Trophoblast cell (in vitro differentiated cells and primary cell): ENCODE measurements at regions not wholly inside any gene's neighbourhood (a gene's known extent, or its start where the extent isn't known, plus 50 kb on each side); places are given as distances from the start of the nearest gene placed in this dataset.

Experiments used
- DNase-seq, 2 donors: peaks; one replicate each; pipeline ENCODE4 v3.0.0-alpha.2; 2016
- H2AFZ ChIP-seq: 2 replicates; pipeline ENCODE4 v1.6.1; 2013; ENCODE audit warnings: low read length, moderate library complexity, mild to moderate bottlenecking; ENCODE audit not compliant: insufficient read depth, poor library complexity
- H2AK5ac ChIP-seq: 2 replicates; pipeline ENCODE4 v1.6.1; 2013; ENCODE audit warnings: mild to moderate bottlenecking, low read length
- H2BK120ac ChIP-seq: 2 replicates; pipeline ENCODE4 v1.6.1; 2013; ENCODE audit warnings: low read length, mild to moderate bottlenecking, moderate library complexity; ENCODE audit not compliant: insufficient read depth, poor library complexity
- H2BK12ac ChIP-seq: 2 replicates; pipeline ENCODE4 v1.6.1; 2013; ENCODE audit warnings: mild to moderate bottlenecking, low read length, moderate library complexity
- H2BK5ac ChIP-seq: 2 replicates; pipeline ENCODE4 v1.6.1; 2013; ENCODE audit warnings: low read length, low read depth, moderate library complexity, mild to moderate bottlenecking; ENCODE audit not compliant: poor library complexity
- H3K14ac ChIP-seq: 2 replicates; pipeline ENCODE4 v1.6.1; 2013; ENCODE audit warnings: mild to moderate bottlenecking, low read length
- H3K18ac ChIP-seq: 2 replicates; pipeline ENCODE4 v1.6.1; 2013; ENCODE audit warnings: mild to moderate bottlenecking, low read length
- H3K23ac ChIP-seq: 2 replicates; pipeline ENCODE4 v1.6.1; 2013; ENCODE audit warnings: low read length
- H3K27ac ChIP-seq: 2 replicates; pipeline ENCODE4 v1.5.1; 2013; ENCODE audit warnings: low read depth, mild to moderate bottlenecking, inconsistent platforms, low read length, moderate library complexity
- H3K27me3 ChIP-seq: 2 replicates; pipeline ENCODE4 v1.6.1; 2013; ENCODE audit warnings: inconsistent platforms, mild to moderate bottlenecking, low read length, moderate library complexity; ENCODE audit not compliant: insufficient read depth
- H3K36me3 ChIP-seq, 2 experiments: 1 replicate in 1 of 2; 2 replicates in 1 of 2; pipeline ENCODE4 v1.6.1; 2013; ENCODE audit warnings: low read length in 2 of 2, mild to moderate bottlenecking in 2 of 2, moderate library complexity in 1 of 2; ENCODE audit not compliant: insufficient read depth in 2 of 2, control insufficient read depth in 1 of 2
- H3K4ac ChIP-seq: 2 replicates; pipeline ENCODE4 v1.6.1; 2013; ENCODE audit warnings: low read depth, mild to moderate bottlenecking, low read length, moderate library complexity
- H3K4me1 ChIP-seq, 2 experiments: 1 replicate in 1 of 2; 2 replicates in 1 of 2; pipeline ENCODE4 v1.6.1; 2013; ENCODE audit warnings: low read length in 2 of 2, mild to moderate bottlenecking in 2 of 2, moderate library complexity in 1 of 2; ENCODE audit not compliant: insufficient read depth in 2 of 2, control insufficient read depth in 1 of 2
- H3K4me2 ChIP-seq: 2 replicates; pipeline ENCODE4 v1.6.1; 2013; ENCODE audit warnings: inconsistent platforms, mild to moderate bottlenecking, low read length, moderate library complexity
- H3K4me3 ChIP-seq: 2 replicates; pipeline ENCODE4 v1.5.1; 2013; ENCODE audit warnings: mild to moderate bottlenecking, low read depth, low read length, inconsistent platforms
- H3K79me1 ChIP-seq: one replicate; pipeline ENCODE4 v1.6.1; 2013; ENCODE audit warnings: low read length
- H3K79me2 ChIP-seq: 2 replicates; pipeline ENCODE4 v1.6.1; 2013; ENCODE audit warnings: low read length, mild to moderate bottlenecking; ENCODE audit not compliant: control insufficient read depth, insufficient read depth, poor library complexity
- H3K9ac ChIP-seq: 2 replicates; pipeline ENCODE4 v1.6.1; 2013; ENCODE audit warnings: mild to moderate bottlenecking, low read length
- H3K9me3 ChIP-seq: 2 replicates; pipeline ENCODE4 v1.6.1; 2013; ENCODE audit warnings: low read depth, mild to moderate bottlenecking, control low read depth, inconsistent platforms, low read length; ENCODE audit not compliant: insufficient read depth
- H4K12ac ChIP-seq: 2 replicates; pipeline ENCODE4 v1.6.1; 2013; ENCODE audit warnings: low read depth, mild to moderate bottlenecking, low read length, moderate library complexity
- H4K8ac ChIP-seq: 2 replicates; pipeline ENCODE4 v1.6.1; 2013; ENCODE audit warnings: low read depth, mild to moderate bottlenecking, low read length, moderate library complexity
- H4K91ac ChIP-seq: one replicate; pipeline ENCODE4 v1.6.1; 2013; ENCODE audit warnings: low read depth, mild to moderate bottlenecking, low read length, moderate library complexity
- WGBS: extraction: QIAGEN DNeasy Blood & Tissue Kit; methylation state at CpG from one replicate; pipeline ENCODE4 v1.1.7; 2013; ENCODE audit warnings: missing lambda C conversion rate; ENCODE audit not compliant: insufficient read length, insufficient coverage; ENCODE audit errors: extremely low coverage; 5-methylcytosine and 5-hydroxymethylcytosine counted together

DNA sequence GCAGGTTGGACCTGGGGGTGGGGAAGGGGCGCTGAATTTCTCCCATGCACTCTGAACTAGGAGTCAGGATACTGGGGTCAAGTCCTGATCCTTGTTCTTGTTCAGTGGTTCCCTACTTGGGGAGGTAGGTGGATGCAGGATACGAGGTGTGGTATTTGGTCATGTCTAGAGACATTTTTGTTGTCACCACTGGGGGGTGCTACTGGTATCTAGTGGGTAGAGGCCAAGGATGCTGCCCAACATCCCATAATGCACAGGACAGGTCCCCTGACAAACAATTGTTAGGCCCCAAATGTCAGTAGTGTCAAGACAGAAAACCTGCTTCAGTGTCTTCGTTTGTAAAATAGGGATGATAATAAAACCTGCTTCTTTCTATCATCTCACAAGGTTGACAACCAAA, 259.0 kb upstream of the FOXD3 start:
- Histone ChIP-seq H3K79me1 (no peaks in the 10 kb centered on the region), H3K27ac (no peak overlapping the region), H2BK12ac (no peak overlapping the region), H2AK5ac (no peak overlapping the region), H3K79me2 (no peaks in the 10 kb centered on the region), H3K4ac (no peak overlapping the region), H3K27me3 (no peaks in the 10 kb centered on the region), H3K18ac (no peak overlapping the region), H4K12ac (no peak overlapping the region), H3K9ac (no peak overlapping the region), H2BK120ac (no peak overlapping the region), H3K4me1 (no peaks in the 10 kb centered on the region), H2BK5ac (no peak overlapping the region), H4K91ac (no peak overlapping the region), H3K14ac (no peak overlapping the region), H3K9me3 (no peaks in the 10 kb centered on the region), H3K36me3 (no peaks in the 10 kb centered on the region), H3K4me2 (no peak overlapping the region), H3K4me3 (no peak overlapping the region), H4K8ac (no peak overlapping the region), H2AFZ (no peak overlapping the region), H3K23ac (no peak overlapping the region)
- DNase-seq, result no peak
- WGBS, result no CpG with 5 or more reads among the region's 3 CpGs

DNA sequence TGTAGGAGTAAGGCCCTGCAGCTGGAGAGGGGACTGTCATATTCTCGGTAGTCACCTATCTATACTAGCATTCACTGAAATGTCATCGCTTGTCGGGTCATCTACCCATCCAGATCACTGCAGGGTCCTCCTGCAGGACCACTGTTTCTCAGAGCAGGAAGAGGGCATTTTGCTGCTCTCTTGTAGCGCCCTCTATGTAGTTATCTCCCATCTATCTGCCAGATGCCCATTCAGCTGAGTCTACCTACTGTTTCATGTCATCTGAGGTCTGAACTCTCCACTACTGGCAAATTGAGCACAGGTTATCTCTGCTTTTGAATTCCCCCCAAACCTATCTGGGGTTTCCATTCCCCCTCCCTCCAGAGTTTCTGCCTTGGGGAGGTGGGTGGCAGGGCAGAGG, 258.2 kb upstream of the FOXD3 start:
- Histone ChIP-seq H3K4me1 (no peaks in the 10 kb centered on the region), H2BK5ac (no peak overlapping the region), H3K18ac (no peak overlapping the region), H2AK5ac (no peak overlapping the region), H2BK120ac (no peak overlapping the region), H3K36me3 (no peaks in the 10 kb centered on the region), H3K27me3 (no peaks in the 10 kb centered on the region), H3K4me3 (no peak overlapping the region), H4K8ac (no peak overlapping the region), H2BK12ac (no peak overlapping the region), H3K4me2 (no peak overlapping the region), H3K79me1 (no peaks in the 10 kb centered on the region), H3K14ac (no peak overlapping the region), H3K79me2 (no peaks in the 10 kb centered on the region), H4K12ac (no peak overlapping the region), H3K9me3 (no peaks in the 10 kb centered on the region), H3K9ac (no peak overlapping the region), H3K27ac (no peak overlapping the region), H3K4ac (no peak overlapping the region), H3K23ac (no peak overlapping the region), H4K91ac (no peak overlapping the region), H2AFZ (no peak overlapping the region)
- DNase-seq, result no peak
- no CpG with 5 or more reads among the region's 4 CpGs for WGBS

DNA sequence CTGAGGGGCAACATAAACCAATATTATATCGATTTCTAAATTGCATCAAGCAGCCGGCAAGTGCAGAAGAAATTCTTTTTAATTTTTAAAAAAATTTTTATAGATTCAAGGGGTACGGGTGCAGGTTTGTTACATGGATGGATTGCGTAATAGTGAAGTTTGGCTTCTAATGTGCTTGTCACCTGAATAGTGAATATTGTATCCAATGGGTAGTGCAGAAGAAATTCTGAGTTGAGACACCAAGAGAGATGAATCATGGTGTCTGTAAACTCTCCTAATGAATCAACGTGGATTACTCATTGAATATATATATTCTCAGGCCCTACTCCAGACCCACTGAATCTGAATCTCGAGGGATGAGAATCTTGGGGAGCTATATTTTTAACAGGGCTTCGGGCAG, 253.7 kb upstream of the FOXD3 start:
- no peaks in the 10 kb centered on the region for H3K79me2 ChIP-seq
- no peaks in the 10 kb centered on the region for H3K36me3 ChIP-seq
- H3K4me1 ChIP-seq, result no peaks in the 10 kb centered on the region
- no peak overlapping the region for H4K8ac ChIP-seq
- H3K14ac ChIP-seq, result no peak overlapping the region
- no peak overlapping the region for H3K18ac ChIP-seq
- no peak overlapping the region for H4K12ac ChIP-seq
- H2BK5ac ChIP-seq, result no peak overlapping the region
- H3K23ac ChIP-seq, result no peak overlapping the region
- H2AFZ ChIP-seq, result no peak overlapping the region
- H3K4me2 ChIP-seq, result no peak overlapping the region
- H3K79me1 ChIP-seq, result no peaks in the 10 kb centered on the region
- H3K9me3 ChIP-seq, result no peaks in the 10 kb centered on the region
- DNase-seq, result no peak
- H3K4me3 ChIP-seq, result no peak overlapping the region
- no peak overlapping the region for H3K9ac ChIP-seq
- no peak overlapping the region for H3K4ac ChIP-seq
- H4K91ac ChIP-seq, result no peak overlapping the region
- no peak overlapping the region for H3K27ac ChIP-seq
- H2AK5ac ChIP-seq, result no peak overlapping the region
- no peak overlapping the region for H2BK12ac ChIP-seq
- peaks cover 9% of the 10 kb centered on the region for H3K27me3 ChIP-seq
- WGBS, result no CpG with 5 or more reads among the region's 7 CpGs
- H2BK120ac ChIP-seq, result no peak overlapping the region

DNA sequence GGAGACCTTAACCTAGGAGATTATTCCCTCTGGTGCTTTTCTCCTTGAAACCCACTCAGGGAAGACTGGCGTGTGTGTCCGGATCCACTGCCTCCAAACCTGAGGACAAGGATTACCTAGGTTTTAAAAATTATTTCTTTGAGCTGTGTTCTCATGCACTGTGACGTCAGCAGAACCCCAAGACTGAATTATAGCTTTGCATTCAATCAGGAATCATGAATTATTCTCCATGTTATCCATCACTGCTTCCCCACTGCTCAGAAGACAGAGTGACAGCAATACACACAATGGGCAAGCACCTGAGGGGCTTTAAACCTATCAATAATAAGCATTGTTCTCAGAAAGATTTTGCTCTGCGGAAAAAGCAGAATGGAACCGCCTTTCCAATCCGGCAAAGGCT, 253.2 kb upstream of the FOXD3 start:
- H2BK12ac ChIP-seq, result no peak overlapping the region
- no peaks in the 10 kb centered on the region for H3K79me1 ChIP-seq
- no peaks in the 10 kb centered on the region for H3K36me3 ChIP-seq
- H3K27ac ChIP-seq, result no peak overlapping the region
- peaks cover 13% of the 10 kb centered on the region for H3K27me3 ChIP-seq
- no peak overlapping the region for H3K4me3 ChIP-seq
- H3K4me2 ChIP-seq, result no peak overlapping the region
- no peak overlapping the region for H3K9ac ChIP-seq
- no peak overlapping the region for H2AFZ ChIP-seq
- H3K9me3 ChIP-seq, result no peaks in the 10 kb centered on the region
- no peak overlapping the region for H4K12ac ChIP-seq
- no peak overlapping the region for H3K14ac ChIP-seq
- H2AK5ac ChIP-seq, result no peak overlapping the region
- H3K18ac ChIP-seq, result no peak overlapping the region
- no peak overlapping the region for H2BK5ac ChIP-seq
- WGBS, result no CpG with 5 or more reads among the region's 6 CpGs
- H4K8ac ChIP-seq, result no peak overlapping the region
- DNase-seq, result no peak
- no peak overlapping the region for H2BK120ac ChIP-seq
- H3K4me1 ChIP-seq, result no peaks in the 10 kb centered on the region
- no peak overlapping the region for H3K4ac ChIP-seq
- H3K79me2 ChIP-seq, result no peaks in the 10 kb centered on the region
- no peak overlapping the region for H4K91ac ChIP-seq
- H3K23ac ChIP-seq, result no peak overlapping the region
